ENCODE measurements at regions not wholly inside any gene's neighbourhood (a gene's known extent, or its start where the extent isn't known, plus 50 kb on each side); places are given as distances from the start of the nearest gene placed in this dataset.

DNA sequence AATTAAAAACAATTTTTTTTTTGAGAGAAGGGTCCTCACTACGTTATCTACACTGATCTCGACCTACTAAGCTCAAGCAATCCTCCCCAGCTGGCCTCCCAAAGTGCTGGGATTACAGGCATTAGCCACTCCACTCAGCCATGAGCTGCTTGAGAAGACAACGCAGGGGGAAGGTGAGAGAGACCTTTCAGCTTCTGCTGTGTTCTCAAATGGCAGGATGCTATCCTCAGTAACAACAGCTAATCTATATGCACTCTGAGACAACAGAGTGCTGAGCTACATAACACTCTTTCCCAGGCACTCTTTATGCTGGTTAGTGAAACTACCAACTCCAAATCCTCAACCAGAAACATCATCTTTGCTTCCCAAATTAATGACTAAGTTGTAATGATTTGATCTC, 526.1 kb downstream of the CCER1 start:
- 38 to 55% methylated on average over 3 of the region's 3 CpGs for WGBS, 2 donors
- TF ChIP-seq POLR2A (IDR thresholded peaks at IDR 0.05): no peak
- TF ChIP-seq, protein P1, sequence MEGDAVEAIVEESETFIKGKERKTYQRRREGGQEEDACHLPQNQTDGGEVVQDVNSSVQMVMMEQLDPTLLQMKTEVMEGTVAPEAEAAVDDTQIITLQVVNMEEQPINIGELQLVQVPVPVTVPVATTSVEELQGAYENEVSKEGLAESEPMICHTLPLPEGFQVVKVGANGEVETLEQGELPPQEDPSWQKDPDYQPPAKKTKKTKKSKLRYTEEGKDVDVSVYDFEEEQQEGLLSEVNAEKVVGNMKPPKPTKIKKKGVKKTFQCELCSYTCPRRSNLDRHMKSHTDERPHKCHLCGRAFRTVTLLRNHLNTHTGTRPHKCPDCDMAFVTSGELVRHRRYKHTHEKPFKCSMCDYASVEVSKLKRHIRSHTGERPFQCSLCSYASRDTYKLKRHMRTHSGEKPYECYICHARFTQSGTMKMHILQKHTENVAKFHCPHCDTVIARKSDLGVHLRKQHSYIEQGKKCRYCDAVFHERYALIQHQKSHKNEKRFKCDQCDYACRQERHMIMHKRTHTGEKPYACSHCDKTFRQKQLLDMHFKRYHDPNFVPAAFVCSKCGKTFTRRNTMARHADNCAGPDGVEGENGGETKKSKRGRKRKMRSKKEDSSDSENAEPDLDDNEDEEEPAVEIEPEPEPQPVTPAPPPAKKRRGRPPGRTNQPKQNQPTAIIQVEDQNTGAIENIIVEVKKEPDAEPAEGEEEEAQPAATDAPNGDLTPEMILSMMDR (IDR thresholded peaks at IDR 0.05): no peak
- intact Hi-C loops (cut with DNase I): no loop called here
- no peak overlapping the region for H3K27ac ChIP-seq
- no peaks in the 10 kb centered on the region for H3K27me3 ChIP-seq
- no peaks in the 10 kb centered on the region for H3K9me3 ChIP-seq
- H3K4me1 ChIP-seq: no peaks in the 10 kb centered on the region
- H3K4me3 ChIP-seq (replicated peaks in 1 of 3): no peak overlapping the region
- no peak for DNase-seq
- no peaks in the 10 kb centered on the region for H3K36me3 ChIP-seq

DNA sequence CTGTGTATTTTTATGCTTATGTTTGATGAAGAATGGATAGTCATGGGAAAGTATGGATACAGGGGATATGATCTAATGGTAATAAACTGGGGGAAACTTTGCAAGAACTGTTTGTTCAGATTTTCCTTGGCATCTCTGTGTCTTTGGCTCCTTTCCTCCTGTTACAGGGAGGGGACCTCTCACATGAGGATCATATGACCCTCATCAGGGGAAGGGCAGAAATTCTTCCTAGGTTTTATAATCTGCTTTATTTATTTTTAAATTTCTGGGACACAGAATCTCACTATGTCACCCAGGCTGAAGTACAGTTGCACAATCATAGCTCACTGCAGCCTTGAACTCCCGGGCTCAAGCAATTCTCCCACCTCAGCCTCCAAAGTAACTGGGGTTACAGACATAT, 526.5 kb downstream of the CCER1 start:
- Histone ChIP-seq H3K4me1 (no peaks in the 10 kb centered on the region), H3K36me3 (no peaks in the 10 kb centered on the region), H3K27me3 (no peaks in the 10 kb centered on the region), H3K27ac (no peak overlapping the region), H3K9me3 (no peaks in the 10 kb centered on the region), H3K4me3 (replicated peaks in 1 of 3) (no peak overlapping the region)
- WGBS, 2 donors: 77 to 93% methylated on average over 1 of the region's 1 CpG
- DNase-seq: no peak
- TF ChIP-seq POLR2A (IDR thresholded peaks at IDR 0.05): no peak
- TF ChIP-seq, protein P1 (IDR thresholded peaks at IDR 0.05): no peak
- intact Hi-C loops (cut with DNase I): no loop called here

DNA sequence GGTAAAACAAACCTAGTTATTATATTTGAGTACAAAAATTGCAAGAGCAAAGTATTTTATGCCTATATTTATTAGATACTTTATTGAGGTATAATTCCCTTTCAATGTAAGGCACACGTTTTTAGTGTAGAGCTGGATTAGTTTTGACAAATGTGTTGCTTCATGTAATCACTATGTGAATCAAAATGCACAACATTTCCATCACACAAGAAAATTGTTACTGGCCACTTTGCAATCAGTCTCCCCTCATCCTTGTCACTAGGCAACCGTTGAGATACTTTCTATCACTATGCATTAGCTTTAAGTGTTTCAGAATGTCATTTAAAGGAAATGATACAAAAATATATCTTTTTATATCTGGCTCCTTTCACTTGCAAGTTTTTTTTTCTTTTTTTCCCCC, 531.0 kb downstream of the CCER1 start:
- no peaks in the 10 kb centered on the region for H3K36me3 ChIP-seq
- H3K27ac ChIP-seq: no peak overlapping the region
- intact Hi-C loops (cut with DNase I): no loop called here
- H3K4me3 ChIP-seq (replicated peaks in 1 of 3): no peak overlapping the region
- DNase-seq: no peak
- H3K4me1 ChIP-seq: no peaks in the 10 kb centered on the region
- no peaks in the 10 kb centered on the region for H3K27me3 ChIP-seq
- no peaks in the 10 kb centered on the region for H3K9me3 ChIP-seq
- TF ChIP-seq POLR2A (IDR thresholded peaks at IDR 0.05): no peak
- TF ChIP-seq, protein P1 (IDR thresholded peaks at IDR 0.05): no peak
- 68 to 72% methylated on average over 2 of the region's 2 CpGs for WGBS, 2 donors

DNA sequence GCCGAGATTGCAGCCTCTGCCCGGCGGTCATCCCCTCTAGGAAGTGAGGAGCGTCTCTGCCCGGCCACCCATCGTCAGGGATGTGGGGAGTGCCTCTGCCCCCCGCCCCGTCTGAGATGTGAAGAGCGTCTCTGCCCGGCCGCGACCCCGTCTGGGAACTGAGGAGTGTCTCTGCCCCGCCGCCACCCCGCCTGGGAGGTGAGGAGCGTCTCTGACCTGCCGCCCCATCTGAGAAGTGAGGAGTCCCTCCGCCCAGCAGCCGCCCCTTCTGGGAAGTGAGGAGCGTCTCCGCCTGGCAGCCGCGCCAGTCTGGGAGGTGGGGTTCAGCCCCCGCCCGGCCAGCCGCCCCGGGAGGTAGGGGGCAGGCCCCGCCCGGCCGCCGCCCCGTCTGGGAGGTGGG, 544.0 kb downstream of the CCER1 start:
- Histone ChIP-seq H3K27ac (no peak overlapping the region), H3K36me3 (no peaks in the 10 kb centered on the region), H3K9me3 (no peaks in the 10 kb centered on the region), H3K4me1 (no peaks in the 10 kb centered on the region), H3K27me3 (no peaks in the 10 kb centered on the region), H3K4me3 (replicated peaks in 1 of 3) (no peak overlapping the region)
- DNase-seq: no peak
- intact Hi-C loops (cut with DNase I): no loop called here
- TF ChIP-seq POLR2A (IDR thresholded peaks at IDR 0.05): no peak
- TF ChIP-seq, protein P1 (IDR thresholded peaks at IDR 0.05): no peak
- 97 to 100% methylated on average over 5 to 6 of the region's 33 CpGs for WGBS, 2 donors

DNA sequence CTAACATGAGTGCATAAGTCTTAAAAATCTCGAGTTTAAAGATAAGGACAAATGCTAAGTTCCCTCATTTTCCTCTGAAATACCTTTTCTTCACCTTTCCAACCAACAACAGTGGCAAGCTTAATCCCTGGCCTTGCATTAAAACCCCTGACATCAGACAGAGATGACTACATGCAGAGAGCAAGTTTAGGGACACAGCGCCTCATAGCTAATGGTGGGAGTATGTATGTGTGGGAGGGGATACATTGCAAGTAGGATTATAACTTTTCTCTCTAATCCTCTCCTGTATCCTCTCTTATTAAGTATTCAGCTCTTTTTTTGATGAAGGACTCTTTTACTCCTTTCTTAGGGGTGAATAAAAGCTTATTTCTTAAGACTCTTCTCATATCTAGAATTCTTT, 547.1 kb downstream of the CCER1 start:
- no peak for DNase-seq
- Histone ChIP-seq H3K27me3 (no peaks in the 10 kb centered on the region), H3K4me1 (no peaks in the 10 kb centered on the region), H3K4me3 (replicated peaks in 1 of 3) (no peak overlapping the region), H3K27ac (no peak overlapping the region), H3K9me3 (no peaks in the 10 kb centered on the region), H3K36me3 (no peaks in the 10 kb centered on the region)
- intact Hi-C loops (cut with DNase I): no loop called here
- no peak for TF ChIP-seq POLR2A (IDR thresholded peaks at IDR 0.05)
- TF ChIP-seq, protein P1 (IDR thresholded peaks at IDR 0.05): no peak
- 68 to 71% methylated on average over 2 of the region's 2 CpGs for WGBS, 2 donors

Measured in thyroid gland (tissue), 4 donors.